Panc1 (cell line): ENCODE measurements at regions not wholly inside any gene's neighbourhood (a gene's known extent, or its start where the extent isn't known, plus 50 kb on each side); places are given as distances from the start of the nearest gene placed in this dataset.

Source experiments
- POLR2AphosphoS5 ChIP-seq: IDR thresholded peaks from 2 replicates; pipeline ENCODE4 v1.6.1; 2012; ENCODE audit warnings: mild to moderate bottlenecking, low read depth, low read length, moderate library complexity
- SIN3A ChIP-seq: IDR thresholded peaks from 2 replicates; pipeline ENCODE4 v1.6.1; 2012; ENCODE audit warnings: low read depth, mild to moderate bottlenecking, low read length, moderate library complexity, borderline replicate concordance; ENCODE audit not compliant: insufficient read depth
- TF ChIP-seq, protein P1 (sequence below): fragments of 450-650 bp; IDR thresholded peaks from 2 replicates; pipeline ENCODE4 v1.5.1; 2017; ENCODE audit warnings: mild to moderate bottlenecking

DNA sequence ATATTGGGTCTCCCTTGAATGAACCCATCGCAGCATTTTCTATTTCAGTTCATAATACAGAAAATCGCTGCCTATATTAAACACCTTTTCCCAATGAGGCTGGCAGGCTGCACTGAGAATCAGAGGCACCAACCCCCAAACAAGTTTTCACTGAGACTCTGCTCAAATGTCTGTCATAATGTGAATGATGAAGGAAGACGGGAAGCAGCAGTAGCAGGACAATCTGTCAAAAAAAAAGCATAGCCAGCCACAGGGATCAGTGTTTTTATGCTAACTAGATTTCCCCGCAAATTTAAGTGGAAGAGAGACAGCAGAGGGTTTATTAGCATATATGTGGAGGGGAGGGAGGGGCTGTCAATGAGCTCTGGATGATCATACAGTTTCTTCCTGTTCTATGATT lies 162.7 kb upstream of the PDE4D start:
- TF ChIP-seq, protein P1, sequence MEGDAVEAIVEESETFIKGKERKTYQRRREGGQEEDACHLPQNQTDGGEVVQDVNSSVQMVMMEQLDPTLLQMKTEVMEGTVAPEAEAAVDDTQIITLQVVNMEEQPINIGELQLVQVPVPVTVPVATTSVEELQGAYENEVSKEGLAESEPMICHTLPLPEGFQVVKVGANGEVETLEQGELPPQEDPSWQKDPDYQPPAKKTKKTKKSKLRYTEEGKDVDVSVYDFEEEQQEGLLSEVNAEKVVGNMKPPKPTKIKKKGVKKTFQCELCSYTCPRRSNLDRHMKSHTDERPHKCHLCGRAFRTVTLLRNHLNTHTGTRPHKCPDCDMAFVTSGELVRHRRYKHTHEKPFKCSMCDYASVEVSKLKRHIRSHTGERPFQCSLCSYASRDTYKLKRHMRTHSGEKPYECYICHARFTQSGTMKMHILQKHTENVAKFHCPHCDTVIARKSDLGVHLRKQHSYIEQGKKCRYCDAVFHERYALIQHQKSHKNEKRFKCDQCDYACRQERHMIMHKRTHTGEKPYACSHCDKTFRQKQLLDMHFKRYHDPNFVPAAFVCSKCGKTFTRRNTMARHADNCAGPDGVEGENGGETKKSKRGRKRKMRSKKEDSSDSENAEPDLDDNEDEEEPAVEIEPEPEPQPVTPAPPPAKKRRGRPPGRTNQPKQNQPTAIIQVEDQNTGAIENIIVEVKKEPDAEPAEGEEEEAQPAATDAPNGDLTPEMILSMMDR, result no peak
- TF ChIP-seq POLR2AphosphoS5 (no peak), SIN3A (no peak)
